RWPE2 (cell line): ENCODE measurements at regions not wholly inside any gene's neighbourhood (a gene's known extent, or its start where the extent isn't known, plus 50 kb on each side); places are given as distances from the start of the nearest gene placed in this dataset.
A peak's percentile ranks its signal among the peaks of the same experiment; 100 is the strongest.

Source experiments
- ATAC-seq: fragments of 200-7000 bp; cut with Tn5 transposase; 3 replicates; pipeline ENCODE4 v1.9.1; 2021; ENCODE audit warnings: low read depth
- DNase-seq: peaks from one replicate; pipeline ENCODE4 v3.0.0-alpha.2; 2020; ENCODE audit warnings: low spot score
- H3K27ac ChIP-seq: fragments of 450-650 bp; 2 replicates; pipeline ENCODE4 v1.5.1; 2017; ENCODE audit warnings: mild to moderate bottlenecking; ENCODE audit not compliant: poor library complexity, severe bottlenecking
- H3K27me3 ChIP-seq: fragments of 250-450 bp; sonication (Bioruptor Pico); 2 replicates; pipeline ENCODE4 v1.5.1; 2021; ENCODE audit warnings: mild to moderate bottlenecking, moderate library complexity; ENCODE audit not compliant: insufficient read depth, poor library complexity, severe bottlenecking
- H3K36me3 ChIP-seq: fragments of 250-450 bp; sonication (Bioruptor Pico); 2 replicates; pipeline ENCODE4 v1.5.1; 2020; ENCODE audit warnings: low read depth, mild to moderate bottlenecking, moderate library complexity
- H3K4me1 ChIP-seq: fragments of 250-450 bp; sonication (Bioruptor Pico); 2 replicates; pipeline ENCODE4 v1.5.1; 2021; ENCODE audit warnings: mild to moderate bottlenecking, moderate library complexity; ENCODE audit not compliant: insufficient read depth, poor library complexity, severe bottlenecking
- H3K4me3 ChIP-seq: fragments of 250-450 bp; sonication (Bioruptor Pico); 2 replicates; pipeline ENCODE4 v1.5.1; 2021; ENCODE audit warnings: mild to moderate bottlenecking, moderate library complexity; ENCODE audit not compliant: severe bottlenecking
- H3K9me3 ChIP-seq: fragments of 250-450 bp; sonication (Bioruptor Pico); 2 replicates; pipeline ENCODE4 v1.5.1; 2021; ENCODE audit warnings: mild to moderate bottlenecking, moderate library complexity; ENCODE audit not compliant: severe bottlenecking
- CTCF ChIP-seq: fragments of 450-650 bp; IDR thresholded peaks from one replicate; pipeline ENCODE4 v1.5.1; 2017; ENCODE audit warnings: mild to moderate bottlenecking, moderate library complexity; ENCODE audit not compliant: poor library complexity, severe bottlenecking

GRCh38 chr2:53312721-53313120, 454.9 kb upstream of the CHAC2 start:
- no peak overlapping the region for H3K4me3 ChIP-seq
- no peaks in the 10 kb centered on the region for H3K9me3 ChIP-seq
- H3K27me3 ChIP-seq, result no peaks in the 10 kb centered on the region
- ATAC-seq, result no peak
- TF ChIP-seq CTCF, result no peak
- H3K36me3 ChIP-seq, result no peaks in the 10 kb centered on the region
- H3K27ac ChIP-seq, result peak overlapping the region; percentile 54
- no peak for DNase-seq
- H3K4me1 ChIP-seq, result peaks cover 26% of the 10 kb centered on the region

- Histone ChIP-seq H3K4me3 (no peak overlapping the region), H3K9me3 (no peaks in the 10 kb centered on the region), H3K27ac (peak overlapping the region; percentile 54), H3K27me3 (no peaks in the 10 kb centered on the region), H3K36me3 (no peaks in the 10 kb centered on the region), H3K4me1 (peaks cover 26% of the 10 kb centered on the region)
- no peak for ATAC-seq
- no peak for TF ChIP-seq CTCF
- no peak for DNase-seq
Measured at GRCh38 chr2:53312181-53312580, 455.4 kb upstream of the CHAC2 start.

- no peaks in the 10 kb centered on the region for H3K36me3 ChIP-seq
- TF ChIP-seq CTCF, result no peak
- no peaks in the 10 kb centered on the region for H3K27me3 ChIP-seq
- no peak for ATAC-seq
- H3K27ac ChIP-seq, result no peak overlapping the region
- no peak for DNase-seq
- H3K4me1 ChIP-seq, result no peaks in the 10 kb centered on the region
- H3K9me3 ChIP-seq, result no peaks in the 10 kb centered on the region
- H3K4me3 ChIP-seq, result no peak overlapping the region
Measured at GRCh38 chr2:53303012-53303578, 464.5 kb upstream of the CHAC2 start.

GRCh38 chr2:53302455-53302854, 465.1 kb upstream of the CHAC2 start:
- Histone ChIP-seq H3K36me3 (no peaks in the 10 kb centered on the region), H3K4me1 (no peaks in the 10 kb centered on the region), H3K9me3 (no peaks in the 10 kb centered on the region), H3K27ac (no peak overlapping the region), H3K27me3 (no peaks in the 10 kb centered on the region), H3K4me3 (no peak overlapping the region)
- TF ChIP-seq CTCF, result no peak
- no peak for DNase-seq
- no peak for ATAC-seq

- H3K9me3 ChIP-seq, result no peaks in the 10 kb centered on the region
- ATAC-seq (peak; percentile 85), DNase-seq (no peak)
- H3K4me1 ChIP-seq, result peaks cover 8% of the 10 kb centered on the region
- H3K27ac ChIP-seq, result no peak overlapping the region
- H3K36me3 ChIP-seq, result no peaks in the 10 kb centered on the region
- no peak overlapping the region for H3K4me3 ChIP-seq
- TF ChIP-seq CTCF, result no peak
- H3K27me3 ChIP-seq, result no peaks in the 10 kb centered on the region
Measured at GRCh38 chr2:53289309-53290006, 478.1 kb upstream of the CHAC2 start.
